ENCODE measurements at regions not wholly inside any gene's neighbourhood (a gene's known extent, or its start where the extent isn't known, plus 50 kb on each side); places are given as distances from the start of the nearest gene placed in this dataset.

DNA sequence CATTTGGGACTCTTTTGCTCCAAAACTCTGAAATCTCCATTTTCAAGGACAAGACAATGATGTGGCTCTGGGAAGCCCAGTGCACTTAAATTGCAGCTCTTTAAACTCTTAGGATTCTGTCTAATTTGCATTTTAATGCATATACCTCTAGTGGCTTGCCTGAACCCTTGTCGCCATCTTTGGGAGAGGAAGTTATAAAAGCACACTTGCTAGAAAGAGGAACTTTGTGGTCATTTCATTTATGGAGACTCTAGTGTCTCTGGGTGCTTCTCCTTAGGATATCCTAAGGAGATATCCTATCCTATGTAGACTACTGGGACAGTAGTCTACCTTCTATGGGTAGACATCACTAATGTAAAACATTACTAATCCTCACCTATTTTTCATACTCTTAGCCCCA lies 77.3 kb upstream of the SLC1A3 start:
- TF ChIP-seq, protein P1, sequence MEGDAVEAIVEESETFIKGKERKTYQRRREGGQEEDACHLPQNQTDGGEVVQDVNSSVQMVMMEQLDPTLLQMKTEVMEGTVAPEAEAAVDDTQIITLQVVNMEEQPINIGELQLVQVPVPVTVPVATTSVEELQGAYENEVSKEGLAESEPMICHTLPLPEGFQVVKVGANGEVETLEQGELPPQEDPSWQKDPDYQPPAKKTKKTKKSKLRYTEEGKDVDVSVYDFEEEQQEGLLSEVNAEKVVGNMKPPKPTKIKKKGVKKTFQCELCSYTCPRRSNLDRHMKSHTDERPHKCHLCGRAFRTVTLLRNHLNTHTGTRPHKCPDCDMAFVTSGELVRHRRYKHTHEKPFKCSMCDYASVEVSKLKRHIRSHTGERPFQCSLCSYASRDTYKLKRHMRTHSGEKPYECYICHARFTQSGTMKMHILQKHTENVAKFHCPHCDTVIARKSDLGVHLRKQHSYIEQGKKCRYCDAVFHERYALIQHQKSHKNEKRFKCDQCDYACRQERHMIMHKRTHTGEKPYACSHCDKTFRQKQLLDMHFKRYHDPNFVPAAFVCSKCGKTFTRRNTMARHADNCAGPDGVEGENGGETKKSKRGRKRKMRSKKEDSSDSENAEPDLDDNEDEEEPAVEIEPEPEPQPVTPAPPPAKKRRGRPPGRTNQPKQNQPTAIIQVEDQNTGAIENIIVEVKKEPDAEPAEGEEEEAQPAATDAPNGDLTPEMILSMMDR (IDR thresholded peaks at IDR 0.05): no peak
- TF ChIP-seq POLR2A (IDR thresholded peaks at IDR 0.05): no peak

All from testis (tissue), 2 donors.